CD4-positive, alpha-beta T cell treated with Interleukin-1 beta for 1 hour (primary cell): ENCODE measurements at regions not wholly inside any gene's neighbourhood (a gene's known extent, or its start where the extent isn't known, plus 50 kb on each side); places are given as distances from the start of the nearest gene placed in this dataset.

Experiments
- DNase-seq, 2 donors: peaks; one replicate each; pipeline ENCODE4 v3.0.0-alpha.2; 2020 to 2022

GRCh38 chr4:157854819-157855218 lies 318.0 kb downstream of the GASK1B start:
- no peak for DNase-seq

GRCh38 chr4:157840648-157841047 lies 332.2 kb downstream of the GASK1B start:
- DNase-seq = no peak

- no peak for DNase-seq
Measured at GRCh38 chr4:157840034-157840433, 332.8 kb downstream of the GASK1B start.

- DNase-seq = no peak
Measured at GRCh38 chr4:157838366-157838765, 334.5 kb downstream of the GASK1B start.

- no peak for DNase-seq
Measured at GRCh38 chr4:157837071-157837703, 335.6 kb downstream of the GASK1B start.

- no peak for DNase-seq
Measured at GRCh38 chr4:157832596-157832995, 340.2 kb downstream of the GASK1B start.

GRCh38 chr4:157824021-157824420 lies 348.8 kb downstream of the GASK1B start:
- DNase-seq = no peak

GRCh38 chr4:157821814-157822213 lies 351.0 kb downstream of the GASK1B start:
- DNase-seq = no peak

GRCh38 chr4:157819693-157820464 lies 352.9 kb downstream of the GASK1B start:
- DNase-seq = no peak

- no peak for DNase-seq
Measured at GRCh38 chr4:157818946-157819692, 353.7 kb downstream of the GASK1B start.

- no peak for DNase-seq
Measured at GRCh38 chr4:157810137-157810774, 362.6 kb downstream of the GASK1B start.

- no peak for DNase-seq
Measured at GRCh38 chr4:157808796-157809383, 363.9 kb downstream of the GASK1B start.

GRCh38 chr4:157806184-157806583 lies 366.6 kb downstream of the GASK1B start:
- no peak for DNase-seq

GRCh38 chr4:157804986-157805385 lies 367.8 kb downstream of the GASK1B start:
- DNase-seq = no peak

- DNase-seq = no peak
Measured at GRCh38 chr4:157803845-157804521, 368.8 kb downstream of the GASK1B start.

- no peak for DNase-seq
Measured at GRCh38 chr4:157803421-157803820, 369.4 kb downstream of the GASK1B start.

GRCh38 chr4:157795495-157795894 lies 377.3 kb downstream of the GASK1B start:
- DNase-seq = no peak

- no peak for DNase-seq
Measured at GRCh38 chr4:157792716-157793115, 380.1 kb downstream of the GASK1B start.

- DNase-seq = no peak
Measured at GRCh38 chr4:157791236-157791635, 381.6 kb downstream of the GASK1B start.

GRCh38 chr4:157787618-157788017 lies 385.2 kb downstream of the GASK1B start:
- DNase-seq = no peak

- DNase-seq = no peak
Measured at GRCh38 chr4:157781361-157781760, 391.5 kb downstream of the GASK1B start.

GRCh38 chr4:157779081-157779480 lies 393.7 kb downstream of the GASK1B start:
- no peak for DNase-seq
